HEK293 (cell line): ENCODE measurements at regions not wholly inside any gene's neighbourhood (a gene's known extent, or its start where the extent isn't known, plus 50 kb on each side); places are given as distances from the start of the nearest gene placed in this dataset.
"Not testable (repeated sequence)": the region's sequence is repeated elsewhere in the genome, so short reads cannot be mapped to it uniquely, and the experiment has no call there.

ENCODE experiments used
- CTCF ChIA-PET: fragments of 350-600 bp; formaldehyde crosslinking; extraction: SDS; loops from one replicate; lab custom pipeline; 2021; ENCODE audit warnings: antibody characterized with exemption; lab: Yijun Ruan, JAX
- POLR2A ChIA-PET: fragments of 300-600 bp; formaldehyde crosslinking; extraction: SDS; loops from one replicate; lab custom pipeline; 2020; ENCODE audit warnings: antibody characterized with exemption, inconsistent platforms; lab: Yijun Ruan, JAX
- H3K27ac ChIP-seq: fragments of 200-500 bp; sonication (Bioruptor generic); 2 replicates; pipeline ENCODE4 v1.5.1; 2014; ENCODE audit warnings: low read depth, low read length, control low read depth, inconsistent platforms; ENCODE audit errors: extremely low read depth
- H3K36me3 ChIP-seq, 2 experiments: fragments of 200-500 bp in 1 of 2; sonication (Bioruptor generic) in 1 of 2; 1 replicate in 1 of 2; 2 replicates in 1 of 2; pipeline ENCODE4 v1.5.1; 2014 to 2017; ENCODE audit warnings: inconsistent platforms in 2 of 2, low read length in 2 of 2; ENCODE audit not compliant: control insufficient read depth in 2 of 2, insufficient read depth in 1 of 2
- H3K4me1 ChIP-seq: fragments of 200-500 bp; sonication (Bioruptor generic); 2 replicates; pipeline ENCODE4 v1.5.1; 2014; ENCODE audit warnings: mild to moderate bottlenecking, low read length, inconsistent platforms; ENCODE audit not compliant: control insufficient read depth, insufficient read depth
- H3K4me3 ChIP-seq: 2 replicates; pipeline ENCODE4 v1.5.1; 2011; ENCODE audit warnings: low read depth, mild to moderate bottlenecking, control low read depth, low read length, moderate library complexity
- H3K9me3 ChIP-seq: fragments of 200-500 bp; sonication (Bioruptor generic); 2 replicates; pipeline ENCODE4 v1.5.1; 2014; ENCODE audit warnings: low read depth, low read length, inconsistent platforms; ENCODE audit not compliant: control insufficient read depth, insufficient read depth
- KLF16 ChIP-seq: fragments of 450-650 bp; formaldehyde crosslinking; IDR thresholded peaks from 2 replicates; pipeline ENCODE4 v1.5.1; 2017; ENCODE audit warnings: missing biosample characterization, missing genetic modification characterization
- MZF1 ChIP-seq: fragments of 450-650 bp; formaldehyde crosslinking; IDR thresholded peaks from 2 replicates; pipeline ENCODE4 v1.5.1; 2017; ENCODE audit warnings: missing biosample characterization, missing genetic modification characterization, borderline replicate concordance
- ZFP69B ChIP-seq: fragments of 450-650 bp; formaldehyde crosslinking; IDR thresholded peaks from 2 replicates; pipeline ENCODE4 v1.5.1; 2016; ENCODE audit warnings: missing biosample characterization, missing genetic modification characterization
- ZNF394 ChIP-seq: fragments of 450-650 bp; formaldehyde crosslinking; IDR thresholded peaks from 2 replicates; pipeline ENCODE4 v1.5.1; 2016; ENCODE audit warnings: missing biosample characterization, missing genetic modification characterization, mild to moderate bottlenecking, moderate library complexity, borderline replicate concordance
- ZNF426 ChIP-seq: fragments of 450-650 bp; formaldehyde crosslinking; IDR thresholded peaks from 2 replicates; pipeline ENCODE4 v1.5.1; 2017; ENCODE audit warnings: missing biosample characterization, missing genetic modification characterization, mild to moderate bottlenecking, inconsistent platforms, moderate library complexity
- ZNF555 ChIP-seq: fragments of 450-650 bp; formaldehyde crosslinking; conservative IDR thresholded peaks from 2 replicates; pipeline ENCODE4 v1.5.1; 2017; ENCODE audit warnings: missing biosample characterization, mild to moderate bottlenecking, missing genetic modification characterization, inconsistent platforms
- ZNF610 ChIP-seq: fragments of 450-650 bp; formaldehyde crosslinking; IDR thresholded peaks from 2 replicates; pipeline ENCODE4 v1.5.1; 2016; ENCODE audit warnings: missing biosample characterization, missing genetic modification characterization, borderline replicate concordance
- ZNF623 ChIP-seq: fragments of 450-650 bp; formaldehyde crosslinking; IDR thresholded peaks from 2 replicates; pipeline ENCODE4 v1.5.1; 2016; ENCODE audit warnings: missing biosample characterization, missing genetic modification characterization
- ZXDB ChIP-seq: fragments of 450-650 bp; formaldehyde crosslinking; IDR thresholded peaks from 2 replicates; pipeline ENCODE4 v1.5.1; 2016; ENCODE audit warnings: missing biosample characterization, missing genetic modification characterization
- TF ChIP-seq, protein P1 (sequence below): fragments of 450-650 bp; formaldehyde crosslinking; IDR thresholded peaks from 2 replicates; pipeline ENCODE4 v1.5.1; 2016; ENCODE audit warnings: missing biosample characterization, missing genetic modification characterization
- TF ChIP-seq, protein P2 (sequence below): fragments of 450-650 bp; formaldehyde crosslinking; conservative IDR thresholded peaks from 2 replicates; pipeline ENCODE4 v1.5.1; 2016; ENCODE audit warnings: low read depth, missing biosample characterization, missing genetic modification characterization
- TF ChIP-seq, protein P3 (sequence below): fragments of 450-650 bp; formaldehyde crosslinking; conservative IDR thresholded peaks from 2 replicates; pipeline ENCODE4 v1.5.1; 2016; ENCODE audit warnings: low read depth, missing biosample characterization, missing genetic modification characterization

DNA sequence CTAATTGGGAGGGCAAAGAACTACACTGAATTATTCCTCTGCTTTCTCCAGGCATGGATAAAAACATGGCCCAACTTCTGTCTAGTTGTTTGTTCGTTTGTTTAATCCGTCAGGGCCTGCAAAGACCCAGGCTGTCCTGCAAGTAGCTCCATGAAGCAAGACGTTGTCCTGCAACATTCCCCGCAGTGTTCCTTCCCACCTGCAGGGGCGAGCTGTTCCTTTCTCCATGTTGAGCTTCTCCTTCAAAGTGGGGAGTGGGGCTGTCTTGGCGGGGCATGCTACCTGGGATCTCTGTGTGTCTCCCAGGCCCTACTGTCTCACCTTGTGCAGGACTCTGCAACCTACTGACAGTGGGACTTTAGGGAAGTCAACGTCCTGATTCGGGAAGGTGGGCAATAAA lies 264.0 kb upstream of the SMIM21 start (continued):
- TF ChIP-seq, protein P1, sequence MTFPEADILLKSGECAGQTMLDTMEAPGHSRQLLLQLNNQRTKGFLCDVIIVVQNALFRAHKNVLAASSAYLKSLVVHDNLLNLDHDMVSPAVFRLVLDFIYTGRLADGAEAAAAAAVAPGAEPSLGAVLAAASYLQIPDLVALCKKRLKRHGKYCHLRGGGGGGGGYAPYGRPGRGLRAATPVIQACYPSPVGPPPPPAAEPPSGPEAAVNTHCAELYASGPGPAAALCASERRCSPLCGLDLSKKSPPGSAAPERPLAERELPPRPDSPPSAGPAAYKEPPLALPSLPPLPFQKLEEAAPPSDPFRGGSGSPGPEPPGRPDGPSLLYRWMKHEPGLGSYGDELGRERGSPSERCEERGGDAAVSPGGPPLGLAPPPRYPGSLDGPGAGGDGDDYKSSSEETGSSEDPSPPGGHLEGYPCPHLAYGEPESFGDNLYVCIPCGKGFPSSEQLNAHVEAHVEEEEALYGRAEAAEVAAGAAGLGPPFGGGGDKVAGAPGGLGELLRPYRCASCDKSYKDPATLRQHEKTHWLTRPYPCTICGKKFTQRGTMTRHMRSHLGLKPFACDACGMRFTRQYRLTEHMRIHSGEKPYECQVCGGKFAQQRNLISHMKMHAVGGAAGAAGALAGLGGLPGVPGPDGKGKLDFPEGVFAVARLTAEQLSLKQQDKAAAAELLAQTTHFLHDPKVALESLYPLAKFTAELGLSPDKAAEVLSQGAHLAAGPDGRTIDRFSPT (tag by site-specific recombination), result no peak
- TF ChIP-seq KLF16 (tag by site-specific recombination) (no peak), MZF1 (tag by site-specific recombination) (no peak), ZNF610 (tag by site-specific recombination) (no peak), ZFP69B (no peak)

DNA sequence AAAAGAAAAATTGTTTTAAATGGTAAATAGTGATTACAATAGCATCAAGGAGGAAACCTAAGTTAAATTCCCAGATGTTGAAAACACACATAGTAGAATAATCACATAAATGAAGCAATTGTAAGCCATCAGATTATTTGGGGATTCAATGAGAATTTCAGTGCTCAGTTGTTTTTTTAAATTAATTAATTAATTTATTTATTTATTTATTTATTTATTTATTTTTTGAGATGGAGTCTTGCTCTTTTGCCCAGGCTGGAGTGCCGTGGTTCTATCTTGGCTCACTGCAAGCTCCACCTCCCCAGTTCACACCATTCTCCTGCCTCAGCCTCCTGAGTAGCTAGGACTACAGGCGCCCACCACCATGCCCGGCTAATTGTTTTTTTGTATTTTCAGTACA lies 262.8 kb upstream of the SMIM21 start:
- CTCF ChIA-PET, result interaction anchor here (0.7 kb wide), 1 partner anchor 565 kb away, joined by 4 read pairs; no protein-coding TSS in a partner anchor
- POLR2A ChIA-PET, result not testable (repeated sequence)

More for the DNA sequence above, 262.8 kb upstream of the SMIM21 start:
- H3K36me3 ChIP-seq, H3K4me1 ChIP-seq, H3K9me3 ChIP-seq, H3K27ac ChIP-seq, H3K4me3 ChIP-seq: not testable (repeated sequence)
- TF ChIP-seq, protein P2, sequence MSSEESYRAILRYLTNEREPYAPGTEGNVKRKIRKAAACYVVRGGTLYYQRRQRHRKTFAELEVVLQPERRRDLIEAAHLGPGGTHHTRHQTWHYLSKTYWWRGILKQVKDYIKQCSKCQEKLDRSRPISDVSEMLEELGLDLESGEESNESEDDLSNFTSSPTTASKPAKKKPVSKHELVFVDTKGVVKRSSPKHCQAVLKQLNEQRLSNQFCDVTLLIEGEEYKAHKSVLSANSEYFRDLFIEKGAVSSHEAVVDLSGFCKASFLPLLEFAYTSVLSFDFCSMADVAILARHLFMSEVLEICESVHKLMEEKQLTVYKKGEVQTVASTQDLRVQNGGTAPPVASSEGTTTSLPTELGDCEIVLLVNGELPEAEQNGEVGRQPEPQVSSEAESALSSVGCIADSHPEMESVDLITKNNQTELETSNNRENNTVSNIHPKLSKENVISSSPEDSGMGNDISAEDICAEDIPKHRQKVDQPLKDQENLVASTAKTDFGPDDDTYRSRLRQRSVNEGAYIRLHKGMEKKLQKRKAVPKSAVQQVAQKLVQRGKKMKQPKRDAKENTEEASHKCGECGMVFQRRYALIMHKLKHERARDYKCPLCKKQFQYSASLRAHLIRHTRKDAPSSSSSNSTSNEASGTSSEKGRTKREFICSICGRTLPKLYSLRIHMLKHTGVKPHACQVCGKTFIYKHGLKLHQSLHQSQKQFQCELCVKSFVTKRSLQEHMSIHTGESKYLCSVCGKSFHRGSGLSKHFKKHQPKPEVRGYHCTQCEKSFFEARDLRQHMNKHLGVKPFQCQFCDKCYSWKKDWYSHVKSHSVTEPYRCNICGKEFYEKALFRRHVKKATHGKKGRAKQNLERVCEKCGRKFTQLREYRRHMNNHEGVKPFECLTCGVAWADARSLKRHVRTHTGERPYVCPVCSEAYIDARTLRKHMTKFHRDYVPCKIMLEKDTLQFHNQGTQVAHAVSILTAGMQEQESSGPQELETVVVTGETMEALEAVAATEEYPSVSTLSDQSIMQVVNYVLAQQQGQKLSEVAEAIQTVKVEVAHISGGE, result peak; percentile 47
- peak; percentile 48 for TF ChIP-seq ZNF426
- TF ChIP-seq ZXDB (tag by site-specific recombination), result peak; percentile 40; the same call in 1 of the 2 replicates
- TF ChIP-seq ZNF555 (tag by site-specific recombination), result peak; percentile 45
- TF ChIP-seq ZNF623 (tag by site-specific recombination), result peak; percentile 36; the same call in 1 of the 2 replicates
- TF ChIP-seq ZNF394 (tag by site-specific recombination), result peak; percentile 61; the same call in 1 of the 2 replicates
- TF ChIP-seq, protein P3, sequence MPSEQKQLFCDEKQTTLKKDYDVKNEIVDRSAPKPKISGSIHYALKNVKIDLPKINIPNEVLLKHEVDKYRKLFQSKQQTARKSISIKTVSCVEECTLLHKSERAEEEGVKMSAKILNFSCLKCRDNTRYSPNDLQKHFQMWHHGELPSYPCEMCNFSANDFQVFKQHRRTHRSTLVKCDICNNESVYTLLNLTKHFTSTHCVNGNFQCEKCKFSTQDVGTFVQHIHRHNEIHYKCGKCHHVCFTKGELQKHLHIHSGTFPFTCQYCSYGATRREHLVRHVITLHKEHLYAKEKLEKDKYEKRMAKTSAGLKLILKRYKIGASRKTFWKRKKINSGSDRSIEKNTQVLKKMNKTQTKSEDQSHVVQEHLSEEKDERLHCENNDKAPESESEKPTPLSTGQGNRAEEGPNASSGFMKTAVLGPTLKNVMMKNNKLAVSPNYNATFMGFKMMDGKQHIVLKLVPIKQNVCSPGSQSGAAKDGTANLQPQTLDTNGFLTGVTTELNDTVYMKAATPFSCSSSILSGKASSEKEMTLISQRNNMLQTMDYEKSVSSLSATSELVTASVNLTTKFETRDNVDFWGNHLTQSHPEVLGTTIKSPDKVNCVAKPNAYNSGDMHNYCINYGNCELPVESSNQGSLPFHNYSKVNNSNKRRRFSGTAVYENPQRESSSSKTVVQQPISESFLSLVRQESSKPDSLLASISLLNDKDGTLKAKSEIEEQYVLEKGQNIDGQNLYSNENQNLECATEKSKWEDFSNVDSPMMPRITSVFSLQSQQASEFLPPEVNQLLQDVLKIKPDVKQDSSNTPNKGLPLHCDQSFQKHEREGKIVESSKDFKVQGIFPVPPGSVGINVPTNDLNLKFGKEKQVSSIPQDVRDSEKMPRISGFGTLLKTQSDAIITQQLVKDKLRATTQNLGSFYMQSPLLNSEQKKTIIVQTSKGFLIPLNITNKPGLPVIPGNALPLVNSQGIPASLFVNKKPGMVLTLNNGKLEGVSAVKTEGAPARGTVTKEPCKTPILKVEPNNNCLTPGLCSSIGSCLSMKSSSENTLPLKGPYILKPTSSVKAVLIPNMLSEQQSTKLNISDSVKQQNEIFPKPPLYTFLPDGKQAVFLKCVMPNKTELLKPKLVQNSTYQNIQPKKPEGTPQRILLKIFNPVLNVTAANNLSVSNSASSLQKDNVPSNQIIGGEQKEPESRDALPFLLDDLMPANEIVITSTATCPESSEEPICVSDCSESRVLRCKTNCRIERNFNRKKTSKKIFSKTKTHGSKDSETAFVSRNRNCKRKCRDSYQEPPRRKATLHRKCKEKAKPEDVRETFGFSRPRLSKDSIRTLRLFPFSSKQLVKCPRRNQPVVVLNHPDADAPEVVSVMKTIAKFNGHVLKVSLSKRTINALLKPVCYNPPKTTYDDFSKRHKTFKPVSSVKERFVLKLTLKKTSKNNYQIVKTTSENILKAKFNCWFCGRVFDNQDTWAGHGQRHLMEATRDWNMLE (tag by site-specific recombination), result peak; percentile 60
